ELF-1 (cell line): ENCODE measurements at regions not wholly inside any gene's neighbourhood (a gene's known extent, or its start where the extent isn't known, plus 50 kb on each side); places are given as distances from the start of the nearest gene placed in this dataset.
"Not testable (repeated sequence)": the region's sequence is repeated elsewhere in the genome, so short reads cannot be mapped to it uniquely, and the experiment has no call there.

Experiments used
- DNase-seq: peaks from one replicate; pipeline ENCODE4 v3.0.0-alpha.2; 2016; ENCODE audit warnings: low read depth, low spot score

DNA sequence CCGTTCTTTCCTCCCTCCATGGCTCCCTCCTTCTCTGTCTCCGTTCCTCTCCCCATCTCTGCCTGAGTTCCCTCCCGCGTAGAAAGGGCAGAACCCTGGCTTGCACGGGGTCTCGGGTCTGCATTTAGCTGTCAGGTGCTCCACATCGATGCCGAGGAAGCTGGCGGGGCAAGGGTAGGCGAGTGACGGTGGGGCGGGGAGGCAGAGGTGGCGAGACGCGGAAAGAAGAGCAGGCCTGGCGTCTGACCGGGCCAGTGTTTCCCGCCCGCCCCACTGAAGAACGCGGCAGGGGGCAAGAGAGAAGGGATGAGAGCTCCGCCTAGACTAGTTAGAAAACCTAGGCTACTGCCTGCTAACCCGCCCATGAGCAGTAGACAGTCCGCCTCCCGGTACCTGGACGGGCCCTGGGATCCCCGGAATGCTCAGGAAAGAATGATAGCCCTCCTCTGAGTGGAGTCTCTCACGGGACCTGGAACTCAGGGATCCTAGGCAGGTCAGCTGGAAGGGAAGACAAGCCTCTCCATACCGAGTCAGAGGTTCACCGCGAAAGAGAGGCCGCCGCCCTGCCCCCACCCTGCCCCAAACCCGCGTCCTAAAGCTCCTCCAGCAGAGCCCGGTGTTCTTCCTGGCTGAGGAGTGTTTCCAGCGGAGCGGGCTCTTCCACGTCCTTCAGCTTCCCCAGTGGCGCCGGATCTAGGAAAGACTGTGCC, 357.9 kb upstream of the DEFB115 start:
- peak; percentile 51 for DNase-seq

DNA sequence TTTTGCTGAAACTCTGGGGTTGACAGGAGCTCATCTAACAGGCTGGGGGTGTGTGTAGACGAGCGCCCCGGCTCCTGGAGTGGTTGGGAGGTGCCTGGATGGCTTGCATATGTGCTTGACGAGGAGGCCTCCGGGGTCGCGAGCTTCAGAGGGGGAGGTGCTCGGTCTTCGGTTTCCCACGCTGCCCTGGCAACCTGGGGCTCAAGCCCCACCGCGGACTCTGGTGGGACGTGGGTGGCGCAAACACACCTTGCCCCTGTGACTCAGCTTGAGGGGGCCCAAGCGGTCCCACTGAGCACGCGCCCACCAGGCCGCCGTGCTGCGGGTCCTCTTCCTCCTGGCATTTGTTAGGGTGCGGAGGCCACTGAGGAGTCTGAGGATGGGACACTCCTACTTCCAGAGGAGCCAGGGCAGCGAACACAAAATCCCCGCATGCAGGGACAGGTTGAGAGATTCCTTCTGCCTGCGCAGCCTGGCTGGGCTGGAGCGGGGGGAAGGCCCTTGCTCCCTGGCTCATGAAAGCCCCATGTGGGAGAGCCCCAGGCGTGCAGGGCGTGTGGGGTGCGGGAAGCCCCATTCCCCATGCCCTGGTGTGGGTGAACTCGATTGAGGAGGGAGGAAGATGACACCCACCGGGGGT, 357.3 kb upstream of the DEFB115 start:
- DNase-seq = peak; percentile 27

DNA sequence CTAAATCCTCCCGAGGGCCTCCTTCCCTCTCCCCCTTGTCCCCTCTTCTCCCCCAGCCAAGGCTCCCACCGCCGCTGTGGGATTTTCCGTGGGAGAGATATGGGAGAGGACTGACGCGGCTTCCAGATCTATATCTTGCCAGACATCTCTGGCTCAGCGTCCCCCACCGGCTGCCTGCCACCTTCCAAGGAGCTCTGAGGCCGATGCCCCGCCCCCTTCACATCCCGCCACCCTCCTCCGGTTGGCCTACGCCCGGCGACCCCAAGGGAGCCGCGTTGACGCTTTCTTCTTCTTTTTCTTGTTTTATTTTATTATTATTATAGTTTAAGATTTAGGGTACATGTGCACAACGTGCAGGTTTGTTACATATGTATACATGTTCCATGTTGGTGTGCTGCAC, 352.2 kb upstream of the DEFB115 start:
- not testable (repeated sequence) for DNase-seq

DNA sequence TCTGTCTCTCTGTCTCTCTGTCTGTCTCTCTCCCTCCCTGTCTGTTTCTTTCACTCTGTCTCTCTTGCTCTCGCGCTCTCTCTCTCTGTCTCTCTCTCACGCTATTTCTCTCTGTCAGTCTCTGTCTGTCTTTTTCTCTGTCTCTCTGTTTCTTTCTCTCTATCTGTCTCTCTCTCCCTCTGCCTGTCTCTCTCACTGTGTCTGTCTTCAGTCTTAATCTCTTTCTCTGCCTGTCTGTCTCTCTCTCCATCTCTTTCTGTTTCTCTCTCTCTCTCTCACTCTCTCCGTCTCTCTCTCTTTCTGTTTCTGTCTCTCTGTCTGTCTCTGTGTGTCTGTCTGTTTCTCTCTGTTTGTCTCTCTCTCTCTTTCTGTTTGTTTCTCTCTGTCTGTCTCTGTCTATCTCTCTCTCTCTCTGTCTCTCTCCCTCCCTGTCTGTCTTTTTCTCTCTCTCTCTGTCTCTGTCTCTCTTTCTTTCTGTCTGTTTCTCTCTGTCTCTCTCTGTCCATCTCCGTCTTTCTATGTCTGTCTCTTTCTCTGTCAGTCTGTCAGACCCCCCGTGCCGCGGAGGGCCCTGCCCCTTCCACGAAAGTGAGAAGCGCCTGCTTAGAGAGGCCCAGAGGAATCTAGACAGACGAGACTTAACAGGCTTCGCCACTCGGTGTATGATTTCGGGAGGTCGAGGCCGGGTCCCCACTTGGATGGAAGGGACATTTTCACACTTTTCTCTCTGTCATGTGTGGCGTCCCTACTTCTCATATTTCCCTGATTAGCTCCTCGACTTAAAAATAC, 346.3 kb upstream of the DEFB115 start:
- peak; percentile 17 for DNase-seq

DNA sequence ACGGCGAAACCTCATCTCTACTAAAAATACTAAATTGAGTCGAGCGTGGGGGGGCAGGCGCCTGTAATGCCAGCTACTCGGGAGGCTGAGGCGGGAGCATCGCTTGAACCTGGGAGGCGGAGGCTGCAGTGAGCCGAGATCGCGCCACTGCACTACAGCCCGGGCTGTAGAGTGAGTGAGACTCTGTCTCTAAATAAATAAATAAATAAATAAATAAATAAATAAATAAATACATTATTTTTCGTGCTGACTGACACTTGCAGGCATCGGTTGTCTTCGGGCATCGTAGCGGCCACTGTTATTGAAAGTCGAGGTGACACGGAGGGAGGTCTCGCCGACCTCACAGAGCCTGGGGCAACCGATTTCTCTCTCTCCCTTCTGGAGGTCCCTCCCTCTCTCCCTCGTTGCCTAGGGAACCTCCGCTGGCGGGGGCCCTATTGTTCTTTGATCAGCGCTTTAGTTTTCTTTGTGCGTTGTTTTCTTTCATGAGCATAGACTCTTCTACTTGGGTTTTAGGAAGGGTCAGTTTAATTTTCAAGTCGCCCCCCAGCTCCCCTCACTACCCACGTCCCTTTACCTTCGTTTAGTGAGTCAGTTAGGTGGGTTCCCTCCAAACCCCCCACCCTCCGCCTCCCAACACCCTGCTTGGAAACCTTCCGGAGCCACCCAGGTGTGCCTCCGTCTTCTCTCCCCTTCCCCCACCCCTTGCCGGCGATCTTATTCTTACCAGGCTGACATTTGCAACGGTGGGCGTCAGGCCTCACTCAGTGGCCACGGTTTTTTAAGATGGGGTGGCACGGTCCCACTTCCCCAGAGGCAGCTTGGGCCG, 345.4 kb upstream of the DEFB115 start:
- DNase-seq = peak; percentile 91

DNA sequence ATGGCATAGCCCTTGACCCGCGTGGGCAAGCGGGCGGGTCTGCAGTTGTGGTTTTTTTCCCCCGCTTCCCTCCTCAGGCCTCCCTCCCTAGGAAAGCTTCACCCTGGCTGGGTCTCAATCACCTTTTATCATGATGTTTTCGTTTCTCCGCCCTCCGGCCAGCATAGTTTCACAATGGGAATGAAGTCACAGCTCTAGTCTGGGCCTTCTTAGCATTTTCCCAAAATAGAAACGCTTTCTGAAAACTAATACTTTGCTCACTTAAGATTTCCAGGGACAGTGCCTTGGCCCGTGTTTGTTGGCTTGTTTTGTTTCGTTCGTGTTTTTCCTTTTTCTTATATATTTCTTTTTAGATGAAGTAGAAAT, 344.8 kb upstream of the DEFB115 start:
- DNase-seq = peak; percentile 63

DNA sequence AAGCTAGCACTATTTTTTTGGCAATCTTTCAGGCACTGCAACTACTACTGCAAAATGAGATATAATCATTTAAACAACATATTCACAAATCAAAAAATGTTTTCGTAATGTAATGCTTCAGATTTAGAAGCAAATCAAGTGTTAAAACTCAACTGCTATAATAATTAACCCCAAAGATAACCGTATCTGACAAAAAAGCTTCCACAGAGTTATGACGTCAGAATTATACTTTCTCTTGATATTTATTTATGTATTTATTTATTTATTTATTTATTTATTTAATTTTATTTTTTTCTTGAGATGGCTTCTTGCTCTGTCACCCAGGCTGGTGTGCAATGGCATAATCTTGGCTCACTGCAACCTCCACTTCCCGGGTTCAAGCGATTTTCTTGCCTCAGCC, 341.1 kb upstream of the DEFB115 start:
- not testable (repeated sequence) for DNase-seq

DNA sequence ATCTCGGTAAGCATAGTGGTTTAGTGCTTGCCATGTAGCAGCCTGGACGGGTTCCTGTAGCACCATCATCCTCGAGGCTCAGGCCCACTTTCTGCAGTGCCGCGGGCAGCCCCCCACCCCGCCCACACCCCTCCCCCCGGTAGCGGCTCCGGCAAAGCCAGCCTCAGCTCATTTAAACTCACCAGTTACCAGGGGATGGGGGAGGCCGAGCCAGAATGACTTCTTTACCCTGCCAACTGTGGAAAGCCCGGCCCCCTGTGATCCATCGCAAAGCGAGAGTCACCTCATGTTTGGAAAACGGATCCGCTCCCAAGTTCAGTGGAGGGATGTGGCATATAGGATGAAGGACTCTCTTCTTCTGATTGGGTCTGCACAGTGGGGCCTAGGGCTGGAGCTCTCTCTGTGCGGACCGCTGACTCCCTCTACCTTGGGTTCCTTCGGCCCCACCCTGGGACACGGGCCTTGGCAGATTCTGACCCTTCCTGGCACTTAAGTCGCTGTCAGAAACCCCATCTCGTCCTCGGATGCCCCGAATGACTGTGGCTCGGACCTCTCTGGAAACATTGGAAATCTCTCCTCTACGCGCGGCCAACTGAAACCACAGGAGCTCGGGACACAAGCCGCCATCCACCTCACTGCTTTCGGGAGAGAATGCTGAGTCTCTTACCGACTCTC, 337.8 kb upstream of the DEFB115 start:
- no peak for DNase-seq

DNA sequence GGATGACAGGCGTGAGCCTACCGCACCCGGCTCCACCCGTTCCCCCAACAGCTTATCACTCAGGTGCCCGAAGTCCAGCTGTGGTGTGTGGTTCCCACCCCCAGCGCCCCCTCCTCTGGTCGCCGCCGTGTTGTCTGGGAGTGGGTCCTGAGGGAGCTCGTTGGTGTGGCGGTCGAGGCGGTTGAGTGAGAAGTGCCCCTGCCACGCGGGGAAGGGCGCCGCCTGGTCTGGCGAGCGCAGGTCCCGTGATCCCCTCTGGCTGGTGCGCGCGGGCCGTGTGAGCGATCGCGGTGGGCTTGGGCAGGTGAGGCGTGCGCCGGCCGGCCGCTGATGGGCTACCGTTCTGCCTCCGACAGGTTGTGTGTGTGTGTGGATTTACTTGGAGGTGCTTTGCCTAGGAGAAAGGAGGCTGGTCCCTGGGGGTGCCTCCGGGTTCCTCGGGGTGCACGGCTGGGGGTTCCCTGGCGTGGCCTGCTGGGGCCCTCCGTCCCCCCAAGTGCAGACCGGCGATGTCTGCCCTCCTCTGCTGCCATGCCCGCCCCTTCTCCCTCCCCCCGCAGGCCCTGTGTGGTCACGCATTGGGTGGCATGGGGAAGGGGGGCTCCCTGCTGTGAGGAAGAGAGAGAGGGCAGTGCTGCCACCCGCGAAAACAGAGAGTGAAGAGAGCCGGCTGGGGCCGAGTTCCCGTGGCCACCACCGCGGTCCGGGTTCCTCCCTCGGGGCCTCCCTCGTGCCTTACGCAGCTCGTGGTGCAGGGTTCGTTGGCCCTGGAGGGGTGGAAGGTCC, 336.0 kb upstream of the DEFB115 start:
- DNase-seq = no peak

DNA sequence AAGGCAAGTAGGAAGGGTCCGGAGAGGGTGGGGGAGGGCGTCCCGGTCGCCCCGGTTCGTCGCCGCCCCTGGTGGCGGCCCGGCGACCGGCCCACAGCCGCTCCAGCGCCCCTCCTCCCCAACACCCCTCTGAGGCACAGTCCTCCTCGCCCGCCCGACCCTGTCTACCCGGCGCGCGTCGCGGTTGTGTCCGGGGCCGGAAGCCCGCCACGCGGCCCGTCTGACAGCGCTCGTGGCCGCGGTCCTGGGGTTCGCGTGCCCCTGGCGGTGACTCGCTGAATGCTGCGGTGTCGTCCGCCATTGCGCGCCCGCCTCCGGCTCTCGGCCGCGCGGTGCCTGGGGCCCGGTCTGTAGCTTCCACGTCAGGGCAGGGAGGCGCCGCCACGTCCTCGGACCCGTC, 335.3 kb upstream of the DEFB115 start:
- no peak for DNase-seq

DNA sequence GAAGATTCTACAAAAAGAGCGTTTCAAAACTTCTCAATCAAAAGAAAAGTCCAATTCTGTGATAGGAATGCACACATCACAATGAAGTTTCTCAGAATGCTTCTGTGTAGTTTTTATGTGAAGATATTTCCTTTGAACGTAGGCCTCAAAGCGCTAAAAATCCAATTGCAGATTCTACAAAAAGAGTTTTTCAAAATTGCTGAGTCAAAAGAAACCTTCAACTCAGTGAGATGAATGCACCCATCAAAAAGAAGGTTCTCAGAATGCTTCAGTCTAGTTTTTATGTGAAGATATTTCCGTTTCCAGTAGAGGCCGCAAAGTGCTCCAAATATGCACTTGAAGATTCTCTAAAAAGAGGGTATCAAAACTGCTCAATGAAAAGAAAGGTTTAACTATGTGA, 319.7 kb upstream of the DEFB115 start:
- DNase-seq = no peak

DNA sequence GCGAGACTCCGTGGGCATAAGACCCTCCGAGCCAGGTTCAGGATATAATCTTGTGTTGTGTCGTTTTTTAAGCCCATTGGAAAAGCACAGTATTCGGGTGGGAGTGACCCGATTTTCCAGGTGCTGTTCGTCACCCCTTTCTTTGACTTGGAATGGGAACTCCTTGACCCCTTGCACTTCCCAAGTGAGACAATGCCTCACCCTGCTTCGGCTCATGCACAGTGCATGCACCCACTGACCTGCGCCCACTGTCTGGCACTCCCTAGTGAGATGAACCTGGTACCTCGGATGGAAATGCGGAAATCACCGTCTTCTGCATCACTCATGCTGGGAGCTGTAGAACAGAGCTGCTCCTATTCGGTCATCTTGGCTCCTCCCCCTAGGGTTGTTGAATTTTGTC, 307.7 kb upstream of the DEFB115 start:
- DNase-seq = no peak

DNA sequence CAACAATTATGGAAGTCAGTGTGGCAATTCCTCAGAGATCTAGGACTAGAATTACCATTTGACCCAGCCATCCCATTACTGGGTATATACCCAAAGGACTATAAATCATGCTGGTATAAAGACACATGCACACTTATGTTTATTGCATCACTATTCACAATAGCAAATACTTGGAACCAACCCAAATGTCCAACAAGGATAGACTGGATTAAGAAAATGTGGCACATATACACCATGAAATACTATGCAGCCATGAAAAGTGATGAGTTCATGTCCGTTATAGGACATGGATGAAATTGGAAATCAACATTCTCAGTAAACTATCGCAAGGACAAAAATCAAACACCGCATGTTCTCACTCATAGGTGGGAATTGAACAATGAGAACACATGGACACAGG, 306.4 kb upstream of the DEFB115 start:
- not testable (repeated sequence) for DNase-seq

DNA sequence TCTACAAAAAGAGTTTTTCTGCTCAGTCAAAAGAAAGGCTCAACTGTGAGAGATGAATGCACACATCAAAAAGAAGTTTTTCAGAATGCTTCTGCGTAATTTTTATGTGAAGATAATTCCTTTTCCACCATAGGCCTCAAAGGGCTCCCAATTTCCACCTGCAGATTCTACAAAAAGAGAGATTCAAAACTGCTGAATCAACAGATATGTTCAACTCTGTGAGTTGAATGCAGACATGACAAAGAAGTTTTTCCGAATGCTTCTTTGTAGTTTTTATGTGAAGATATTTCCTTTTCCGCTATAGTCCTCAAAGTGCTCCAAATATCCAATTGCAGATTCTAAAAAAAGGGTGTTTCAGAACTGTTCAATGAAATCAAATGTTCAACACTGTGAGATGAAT, 300.8 kb upstream of the DEFB115 start:
- DNase-seq = not testable (repeated sequence)

DNA sequence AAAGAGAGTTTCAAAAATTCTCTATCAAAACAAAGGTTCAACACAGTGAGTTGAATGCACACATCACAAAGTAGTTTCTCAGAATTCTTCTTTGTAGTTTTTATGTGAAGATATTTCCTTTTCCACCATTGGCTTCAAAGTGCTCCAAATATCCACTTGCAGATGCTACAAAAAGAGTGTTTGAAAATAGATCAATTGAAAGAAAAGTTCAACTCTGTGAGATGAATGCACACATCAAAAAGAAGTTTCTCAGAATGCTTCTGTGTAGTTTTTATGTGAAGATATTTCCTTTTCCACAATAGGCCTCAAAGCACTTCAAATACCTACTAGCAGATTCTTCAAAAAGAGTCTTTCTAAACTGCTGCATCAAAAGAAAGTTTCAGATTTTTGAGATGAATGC, 298.3 kb upstream of the DEFB115 start:
- not testable (repeated sequence) for DNase-seq

DNA sequence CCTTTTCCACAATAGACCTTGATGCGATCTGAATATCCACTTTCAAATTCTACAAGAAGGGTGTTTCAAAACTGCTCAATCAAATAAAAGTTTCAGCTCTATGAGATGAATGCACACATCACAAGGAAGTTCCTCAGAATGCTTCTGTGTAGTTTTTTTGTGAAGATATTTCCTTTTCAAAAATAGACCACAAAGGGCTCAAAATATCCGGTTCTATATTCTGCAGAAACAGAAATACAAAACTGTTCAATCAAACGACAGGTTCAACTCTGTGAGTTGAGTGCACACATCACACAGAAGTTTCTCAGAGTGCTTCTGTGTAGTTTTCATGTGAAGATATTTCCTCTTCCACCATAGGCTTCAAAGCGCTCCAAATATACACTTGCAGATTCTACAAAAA, 293.9 kb upstream of the DEFB115 start:
- DNase-seq = no peak

DNA sequence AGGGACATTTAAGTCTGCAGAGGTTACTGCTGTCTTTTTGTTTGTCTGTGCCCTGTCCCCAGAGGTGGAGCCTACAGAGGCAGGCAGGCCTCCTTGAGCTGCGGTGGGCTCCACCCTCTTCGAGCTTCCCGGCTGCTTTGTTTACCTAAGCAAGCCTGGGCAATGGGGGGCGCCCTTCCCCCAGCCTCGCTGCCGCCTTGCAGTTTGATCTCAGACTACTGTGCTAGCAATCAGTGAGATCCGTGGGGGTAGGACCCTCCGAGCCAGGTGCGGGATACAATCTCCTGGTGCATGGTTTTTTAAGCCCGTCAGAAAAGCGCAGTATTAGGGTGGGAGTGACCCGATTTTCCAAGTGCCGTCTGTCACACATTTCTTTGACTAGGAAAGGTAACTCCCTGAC, 281.6 kb upstream of the DEFB115 start:
- not testable (repeated sequence) for DNase-seq

DNA sequence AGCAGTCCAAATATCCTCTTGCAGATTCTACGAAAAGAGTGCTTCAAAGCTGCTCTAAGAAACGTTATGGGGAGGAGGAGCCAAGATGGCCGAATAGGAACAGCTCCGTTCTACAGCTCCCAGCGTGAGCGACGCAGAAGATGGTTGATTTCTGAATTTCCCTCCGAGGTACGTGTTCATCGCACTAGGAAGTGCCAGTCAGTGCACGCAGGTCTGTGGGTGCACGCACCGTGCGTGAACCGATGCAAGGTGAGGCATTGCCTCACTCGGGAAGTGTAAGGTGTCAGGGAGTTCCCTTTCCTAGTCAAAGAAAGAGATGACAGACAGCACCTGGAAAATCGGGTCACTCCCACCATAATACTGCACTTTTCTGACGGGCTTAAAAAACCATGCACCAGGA, 272.1 kb upstream of the DEFB115 start:
- no peak for DNase-seq
